ENCODE measurements at regions not wholly inside any gene's neighbourhood (a gene's known extent, or its start where the extent isn't known, plus 50 kb on each side); places are given as distances from the start of the nearest gene placed in this dataset.

DNA sequence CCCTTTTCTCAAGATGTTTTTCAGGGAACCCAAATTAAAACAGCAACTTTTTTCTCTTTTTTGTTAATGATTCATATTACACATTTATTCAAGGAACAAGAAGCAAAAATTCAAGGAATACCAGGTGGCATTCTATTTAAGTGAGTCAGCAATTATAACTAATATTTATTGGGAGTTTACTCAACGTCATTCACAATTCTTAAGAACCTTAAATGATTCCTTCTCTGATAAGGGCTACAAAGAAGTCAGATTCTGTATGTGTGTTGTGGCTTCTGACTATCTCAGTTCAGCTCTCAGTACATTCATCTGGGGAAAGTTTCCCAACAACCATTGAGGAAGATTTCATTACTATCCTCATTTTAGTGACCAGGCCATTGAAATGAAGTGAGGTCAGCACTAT lies 470.7 kb upstream of the AKR1E2 start:
- no peak overlapping the region for H3K4me3 Mint-ChIP-seq
- no peak overlapping the region for H3K27ac Mint-ChIP-seq
- ATAC-seq (replicated peaks in 1 of 2) (peak in 1 of 2 donors; percentile 15), DNase-seq (no peak)
- no peaks in the 10 kb centered on the region for H3K9me3 Mint-ChIP-seq
- H3K36me3 Mint-ChIP-seq (ENCODE audit: insufficient read depth in 2 of 2), result no peaks in the 10 kb centered on the region
- peaks cover 5% of the 10 kb centered on the region for H3K4me1 Mint-ChIP-seq (ENCODE audit: low read depth)
- H3K27me3 Mint-ChIP-seq (ENCODE audit: low read depth), result peaks cover 5% of the 10 kb centered on the region

DNA sequence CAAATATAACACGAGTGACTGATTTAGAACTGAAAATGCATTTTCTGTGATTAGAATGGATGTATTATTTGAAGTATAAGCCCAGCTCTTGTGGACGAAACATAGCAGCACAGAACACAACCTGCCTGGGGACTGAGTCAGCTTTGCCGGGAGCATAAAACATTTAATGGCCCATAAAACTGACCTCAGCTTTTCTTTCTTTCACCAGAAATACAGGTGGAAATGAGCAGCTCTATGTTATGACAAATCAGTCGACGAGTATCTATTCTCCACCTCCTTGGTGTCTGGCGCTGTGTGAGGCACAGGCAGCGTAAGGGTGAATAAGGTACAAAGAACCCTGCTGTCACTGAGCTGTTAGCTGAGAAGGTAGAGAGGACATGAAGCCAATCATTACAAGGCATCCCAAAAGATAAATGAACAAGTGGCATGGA lies 471.6 kb upstream of the AKR1E2 start:
- no peaks in the 10 kb centered on the region for H3K9me3 Mint-ChIP-seq
- no peak overlapping the region for H3K27ac Mint-ChIP-seq
- peaks cover 5% of the 10 kb centered on the region for H3K27me3 Mint-ChIP-seq (ENCODE audit: low read depth)
- ATAC-seq (replicated peaks in 1 of 2) (peak in 1 of 2 donors; percentile 51), DNase-seq (no peak)
- H3K4me1 Mint-ChIP-seq (ENCODE audit: low read depth), result peaks cover 5% of the 10 kb centered on the region
- no peak overlapping the region for H3K4me3 Mint-ChIP-seq
- H3K36me3 Mint-ChIP-seq (ENCODE audit: insufficient read depth in 2 of 2), result no peaks in the 10 kb centered on the region

DNA sequence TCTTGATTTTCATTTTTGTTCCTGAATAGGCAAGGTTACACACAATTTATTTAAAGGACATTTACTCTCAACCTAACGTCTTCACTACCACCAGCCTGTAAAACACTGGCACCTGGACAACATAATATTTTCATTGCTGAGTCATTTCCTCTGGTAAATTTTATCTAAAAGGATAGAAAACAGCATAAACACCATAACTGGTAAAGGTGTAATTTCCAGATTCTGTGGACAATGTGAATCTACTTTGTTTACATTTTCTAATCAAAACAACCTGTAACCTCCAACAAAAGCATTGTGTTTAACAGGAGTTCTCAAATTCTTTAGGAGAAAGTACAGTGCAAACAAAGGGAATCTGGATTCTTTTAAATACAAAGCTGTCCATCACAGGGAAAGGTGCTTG lies 472.0 kb upstream of the AKR1E2 start:
- H3K27ac Mint-ChIP-seq, result peak overlapping the region; percentile 23
- no peaks in the 10 kb centered on the region for H3K36me3 Mint-ChIP-seq (ENCODE audit: insufficient read depth in 2 of 2)
- peaks cover 5% of the 10 kb centered on the region for H3K27me3 Mint-ChIP-seq (ENCODE audit: low read depth)
- DNase-seq, result no peak
- peaks cover 5% of the 10 kb centered on the region for H3K4me1 Mint-ChIP-seq (ENCODE audit: low read depth)
- peak overlapping the region in 1 of 2 donors; percentile 46 for H3K4me3 Mint-ChIP-seq
- no peaks in the 10 kb centered on the region for H3K9me3 Mint-ChIP-seq
- ATAC-seq (replicated peaks in 1 of 2), result no peak

DNA sequence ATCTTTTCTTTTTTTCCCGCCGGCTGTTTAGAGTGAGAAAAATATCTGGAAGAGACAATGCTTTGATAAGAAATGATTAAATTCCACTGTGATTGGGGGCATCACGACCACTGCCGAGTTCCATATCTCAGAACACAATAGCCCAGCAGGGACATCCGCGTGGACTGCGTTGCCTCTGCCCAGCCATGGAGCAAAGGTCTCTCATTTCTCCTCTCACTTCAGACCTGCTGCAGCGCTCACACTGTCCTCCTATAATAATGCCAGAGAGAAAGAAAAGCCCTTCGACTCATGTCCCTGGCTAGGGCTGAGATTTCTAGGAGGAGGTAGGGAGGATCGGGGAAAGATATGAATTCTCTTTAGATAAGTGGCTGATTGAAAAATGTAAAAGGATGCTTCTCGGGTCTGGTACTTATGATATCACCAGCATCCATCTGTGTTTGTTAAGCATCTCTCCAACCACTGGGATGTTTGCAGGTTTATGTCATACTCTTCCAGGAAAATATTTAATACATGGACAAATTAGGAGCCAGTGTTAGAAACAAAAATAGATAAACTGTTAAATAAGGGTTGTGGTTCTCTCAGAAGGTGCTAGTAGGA lies 472.9 kb upstream of the AKR1E2 start:
- Mint-ChIP-seq H3K27ac (peak overlapping the region; percentile 17), H3K4me3 (no peak overlapping the region), H3K9me3 (no peaks in the 10 kb centered on the region), H3K27me3 (ENCODE audit: low read depth) (peaks cover 5% of the 10 kb centered on the region), H3K4me1 (ENCODE audit: low read depth) (peaks cover 5% of the 10 kb centered on the region), H3K36me3 (ENCODE audit: insufficient read depth in 2 of 2) (no peaks in the 10 kb centered on the region)
- ATAC-seq (replicated peaks in 1 of 2) (no peak), DNase-seq (no peak)

DNA sequence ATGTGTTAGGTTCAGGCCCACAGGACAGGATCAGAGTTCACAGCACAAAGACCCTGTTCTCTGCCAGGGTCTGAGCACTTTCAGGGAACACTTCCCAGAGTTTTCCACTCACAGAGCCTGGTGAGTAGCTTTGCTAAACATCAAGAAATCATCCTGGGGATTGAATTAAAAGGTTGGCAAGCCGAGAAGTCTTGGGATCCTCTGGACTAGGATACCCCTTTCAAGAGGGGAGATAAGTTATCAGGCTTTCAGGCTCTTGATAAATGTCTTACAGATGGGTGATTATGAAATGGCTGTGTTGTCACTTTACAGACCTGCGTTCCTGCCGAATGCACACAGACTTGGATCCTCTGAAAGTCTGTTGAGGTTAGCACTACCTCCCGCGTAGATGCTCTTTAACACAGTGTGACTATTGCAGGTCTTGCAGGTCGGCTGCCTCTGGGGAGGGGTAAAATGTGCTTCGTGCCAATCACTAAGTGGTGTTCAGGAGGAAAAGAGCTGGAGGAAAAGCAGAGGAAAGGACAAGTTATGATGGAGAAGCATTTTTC lies 473.5 kb upstream of the AKR1E2 start:
- Mint-ChIP-seq H3K36me3 (ENCODE audit: insufficient read depth in 2 of 2) (no peaks in the 10 kb centered on the region), H3K9me3 (no peaks in the 10 kb centered on the region), H3K27me3 (ENCODE audit: low read depth) (peaks cover 5% of the 10 kb centered on the region), H3K4me3 (no peak overlapping the region), H3K27ac (no peak overlapping the region), H3K4me1 (ENCODE audit: low read depth) (peaks cover 5% of the 10 kb centered on the region)
- DNase-seq (no peak), ATAC-seq (replicated peaks in 1 of 2) (no peak)

DNA sequence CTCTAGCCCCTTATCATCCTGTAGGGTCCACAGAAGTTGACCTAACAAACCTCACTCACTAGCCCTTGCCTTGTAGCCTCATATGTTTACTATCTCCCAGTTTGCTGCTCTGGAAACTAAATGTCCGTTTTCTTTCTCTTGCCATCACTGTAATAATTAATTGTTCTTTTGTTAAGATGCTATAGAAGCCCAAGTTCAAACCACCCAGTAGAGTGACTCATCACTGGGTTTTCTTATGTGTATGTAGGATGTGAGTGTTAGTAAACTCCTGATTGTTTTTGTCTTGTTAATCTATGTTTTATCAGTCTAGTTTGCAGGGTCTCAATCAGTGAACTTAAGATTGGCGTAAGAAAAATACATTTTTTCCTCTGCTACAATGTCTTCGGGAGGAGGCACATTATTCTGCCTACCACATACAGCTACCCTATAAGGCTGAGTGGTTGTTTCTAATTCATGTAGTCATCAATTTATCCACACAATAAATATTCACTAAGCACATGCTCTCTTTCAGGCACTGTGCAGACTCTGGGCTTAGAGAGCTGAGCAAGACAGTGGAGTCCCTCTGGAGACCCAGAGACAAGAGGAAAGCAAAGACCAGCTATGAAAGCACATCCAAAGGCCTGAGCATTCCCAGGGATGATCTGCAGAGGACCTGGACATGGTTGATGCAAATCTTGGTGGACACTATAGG lies 474.1 kb upstream of the AKR1E2 start:
- ATAC-seq (replicated peaks in 1 of 2) (peak; percentile 29 to 36), DNase-seq (no peak)
- Mint-ChIP-seq H3K4me1 (ENCODE audit: low read depth) (peaks cover 5% of the 10 kb centered on the region), H3K27me3 (ENCODE audit: low read depth) (peaks cover 5% of the 10 kb centered on the region), H3K36me3 (ENCODE audit: insufficient read depth in 2 of 2) (no peaks in the 10 kb centered on the region), H3K27ac (no peak overlapping the region), H3K9me3 (no peaks in the 10 kb centered on the region), H3K4me3 (no peak overlapping the region)

DNA sequence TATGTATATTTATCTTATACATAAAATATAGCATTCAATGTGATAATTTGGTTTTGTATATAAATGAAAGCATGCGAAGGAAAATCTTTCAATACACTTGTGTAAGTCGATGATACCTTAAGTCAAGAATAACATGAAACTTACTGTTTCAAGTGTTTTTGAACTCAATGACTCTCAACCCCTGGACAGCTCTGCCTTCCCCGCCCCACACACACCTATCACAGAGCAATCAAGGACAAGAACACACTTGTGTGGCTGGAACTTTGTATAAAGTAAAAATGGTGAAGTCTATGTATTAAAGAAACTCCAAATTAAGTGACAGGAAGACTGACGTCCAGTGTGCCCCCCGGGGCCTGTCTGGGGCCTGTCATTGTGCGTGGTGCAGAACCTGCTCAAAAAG lies 478.6 kb upstream of the AKR1E2 start:
- H3K36me3 Mint-ChIP-seq (ENCODE audit: insufficient read depth in 2 of 2), result peaks cover 0 to 4% of the 10 kb centered on the region in 2 donors

DNA sequence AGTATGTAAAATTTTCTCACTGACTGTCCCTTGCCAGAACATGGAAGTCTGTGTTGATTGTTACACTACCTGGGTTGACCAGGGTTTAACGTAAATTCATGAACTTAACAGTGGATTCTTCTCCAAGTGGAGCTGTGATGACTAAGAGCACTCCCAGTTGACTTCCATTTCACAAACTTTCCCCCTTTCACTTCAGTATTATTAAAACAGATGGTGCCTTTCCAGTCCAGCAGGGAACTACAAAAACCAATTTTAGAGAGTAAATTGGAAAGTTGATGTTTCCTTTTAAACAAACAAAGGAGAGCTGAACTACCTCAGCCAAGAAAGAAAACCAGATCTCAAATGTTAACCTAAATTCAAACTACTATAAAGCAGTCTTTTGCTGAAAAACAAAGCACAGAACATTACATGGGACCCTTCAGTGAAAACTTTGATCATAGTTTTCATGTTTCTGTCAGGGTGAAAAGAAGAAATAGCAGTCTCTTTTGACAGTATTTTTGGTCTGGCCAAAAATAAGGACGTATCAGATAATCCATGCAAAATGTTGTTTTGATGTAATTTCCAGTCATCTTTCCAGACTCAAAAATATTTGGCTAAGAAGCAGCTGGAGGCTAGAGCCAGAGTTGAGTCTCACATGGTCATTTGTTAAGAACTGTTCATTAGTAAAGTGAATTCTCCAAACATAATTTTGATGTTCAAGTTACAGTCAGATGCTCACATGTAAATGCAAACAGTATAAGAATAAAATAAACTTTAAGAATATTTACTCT lies 479.9 kb upstream of the AKR1E2 start:
- Mint-ChIP-seq H3K9me3 (peaks cover 4% of the 10 kb centered on the region in 2 donors), H3K27me3 (ENCODE audit: low read depth) (peaks cover 5% of the 10 kb centered on the region), H3K4me3 (no peak overlapping the region), H3K36me3 (ENCODE audit: insufficient read depth in 2 of 2) (peaks cover 0 to 7% of the 10 kb centered on the region in 2 donors), H3K27ac (no peak overlapping the region), H3K4me1 (ENCODE audit: low read depth) (peaks cover 23% of the 10 kb centered on the region)
- ATAC-seq (replicated peaks in 1 of 2) (no peak), DNase-seq (no peak)

More for the DNA sequence above, 478.6 kb upstream of the AKR1E2 start:
- DNase-seq, result no peak
- ATAC-seq (replicated peaks in 1 of 2), result no peak
- H3K4me1 Mint-ChIP-seq (ENCODE audit: low read depth), result peaks cover 23% of the 10 kb centered on the region
- peak overlapping the region; percentile 44 for H3K27ac Mint-ChIP-seq
- no peak overlapping the region for H3K4me3 Mint-ChIP-seq
- H3K9me3 Mint-ChIP-seq, result no peaks in the 10 kb centered on the region
- H3K27me3 Mint-ChIP-seq (ENCODE audit: low read depth), result peaks cover 5% of the 10 kb centered on the region

DNA sequence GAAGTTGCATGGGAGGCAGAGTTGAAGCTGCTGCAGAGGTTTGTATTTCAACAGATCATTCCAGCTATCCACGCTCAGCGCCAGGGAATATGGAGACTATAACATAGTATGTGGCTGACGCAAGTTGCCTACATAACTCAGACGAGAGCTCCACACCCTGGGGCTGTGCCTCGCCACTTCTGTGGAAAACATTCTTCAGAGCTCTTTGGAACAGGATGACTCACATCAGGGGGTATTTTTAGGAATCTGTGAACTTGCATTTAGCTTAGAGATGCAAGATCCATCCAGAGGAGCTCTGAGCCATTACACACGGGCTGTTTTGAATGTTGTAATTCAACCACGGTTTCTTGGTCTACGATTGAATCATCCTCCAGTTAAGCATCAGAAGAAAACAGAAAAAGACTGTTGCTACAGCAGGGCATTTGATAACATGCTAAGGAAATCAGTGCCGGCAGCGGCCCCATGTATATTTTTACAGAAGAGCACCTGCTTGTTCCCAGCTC lies 481.5 kb upstream of the AKR1E2 start:
- H3K9me3 Mint-ChIP-seq, result peaks cover 4% of the 10 kb centered on the region in 2 donors
- peak; percentile 45 to 61 for DNase-seq
- peak; percentile 95 to 96 for ATAC-seq (replicated peaks in 1 of 2)
- H3K27ac Mint-ChIP-seq, result peak overlapping the region; percentile 25
- H3K27me3 Mint-ChIP-seq (ENCODE audit: low read depth), result peaks cover 5% of the 10 kb centered on the region
- H3K36me3 Mint-ChIP-seq (ENCODE audit: insufficient read depth in 2 of 2), result peaks cover 0 to 7% of the 10 kb centered on the region in 2 donors
- peaks cover 23% of the 10 kb centered on the region for H3K4me1 Mint-ChIP-seq (ENCODE audit: low read depth)
- H3K4me3 Mint-ChIP-seq, result peak overlapping the region; percentile 21 to 39

DNA sequence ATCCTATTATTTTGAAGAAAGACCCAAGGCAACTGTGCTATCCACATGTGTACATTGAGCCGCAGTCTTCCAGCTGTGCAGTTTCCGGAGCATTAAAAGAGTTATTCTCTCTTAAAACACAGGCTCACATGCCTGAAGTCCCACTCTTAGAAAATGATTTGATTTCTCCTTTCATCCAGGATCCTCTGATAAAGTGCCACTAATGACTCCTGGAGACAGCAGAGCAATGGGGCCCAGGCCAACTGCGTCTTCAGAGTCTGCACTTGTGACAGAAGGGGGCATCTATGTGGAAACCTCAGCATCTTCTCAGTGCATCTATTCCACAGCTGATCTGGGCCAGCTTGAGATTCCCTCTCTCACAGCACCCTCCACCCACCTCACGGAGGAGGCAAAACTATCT lies 482.1 kb upstream of the AKR1E2 start:
- peaks cover 23% of the 10 kb centered on the region for H3K4me1 Mint-ChIP-seq (ENCODE audit: low read depth)
- DNase-seq (no peak), ATAC-seq (replicated peaks in 1 of 2) (no peak)
- H3K27me3 Mint-ChIP-seq (ENCODE audit: low read depth), result peaks cover 5% of the 10 kb centered on the region
- no peak overlapping the region for H3K4me3 Mint-ChIP-seq
- H3K9me3 Mint-ChIP-seq, result peaks cover 4% of the 10 kb centered on the region in 2 donors
- H3K36me3 Mint-ChIP-seq (ENCODE audit: insufficient read depth in 2 of 2), result peaks cover 0 to 7% of the 10 kb centered on the region in 2 donors
- H3K27ac Mint-ChIP-seq, result peak overlapping the region; percentile 25

DNA sequence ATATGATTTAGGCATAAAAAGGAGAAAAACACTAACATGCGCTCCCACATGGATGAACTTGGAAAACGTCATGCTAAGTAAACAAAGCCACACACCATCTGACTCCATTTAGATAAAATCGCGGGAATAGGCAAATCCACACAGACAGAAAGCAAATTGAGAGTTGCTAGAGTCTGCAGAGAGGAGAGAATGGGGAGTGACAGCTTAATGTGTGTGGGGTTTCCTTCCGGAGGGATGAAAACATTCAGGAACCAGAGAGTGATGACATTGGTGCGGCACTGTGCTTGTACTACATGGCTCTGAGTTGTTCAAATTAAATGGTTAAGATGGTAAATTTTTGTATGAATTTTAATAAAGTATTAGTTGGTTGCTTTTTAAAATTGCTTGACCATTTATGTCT lies 482.9 kb upstream of the AKR1E2 start:
- Mint-ChIP-seq H3K27ac (no peak overlapping the region), H3K4me1 (ENCODE audit: low read depth) (peaks cover 23% of the 10 kb centered on the region), H3K27me3 (ENCODE audit: low read depth) (peaks cover 5% of the 10 kb centered on the region), H3K36me3 (ENCODE audit: insufficient read depth in 2 of 2) (peaks cover 0 to 7% of the 10 kb centered on the region in 2 donors), H3K4me3 (no peak overlapping the region), H3K9me3 (peaks cover 4% of the 10 kb centered on the region in 2 donors)
- DNase-seq (no peak), ATAC-seq (replicated peaks in 1 of 2) (no peak)

DNA sequence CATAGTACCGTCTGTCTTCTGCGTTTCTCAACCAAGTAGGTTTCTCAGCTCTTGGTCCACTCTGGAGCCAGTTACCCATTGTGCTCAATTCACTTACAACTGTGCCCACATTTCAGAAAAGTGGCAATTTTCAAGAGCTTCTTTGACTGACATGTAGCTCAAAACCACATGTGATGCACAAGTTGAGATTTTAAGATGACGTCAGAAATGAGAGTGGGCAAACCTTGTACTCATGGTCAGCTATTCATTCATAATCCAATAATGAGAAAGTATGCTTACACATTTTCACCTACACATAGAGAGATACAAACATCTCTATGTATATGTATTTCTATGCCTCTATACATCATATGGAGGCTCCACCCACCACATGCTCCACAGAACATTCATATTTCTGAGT lies 487.2 kb upstream of the AKR1E2 start:
- H3K4me3 Mint-ChIP-seq, result no peak overlapping the region
- H3K36me3 Mint-ChIP-seq (ENCODE audit: insufficient read depth in 2 of 2), result peaks cover 0 to 2% of the 10 kb centered on the region in 2 donors
- DNase-seq (no peak), ATAC-seq (replicated peaks in 1 of 2) (no peak)
- no peak overlapping the region for H3K27ac Mint-ChIP-seq
- peaks cover under 1% of the 10 kb centered on the region for H3K4me1 Mint-ChIP-seq (ENCODE audit: low read depth)
- peaks cover 4% of the 10 kb centered on the region in 2 donors for H3K9me3 Mint-ChIP-seq
- H3K27me3 Mint-ChIP-seq (ENCODE audit: low read depth), result no peaks in the 10 kb centered on the region

DNA sequence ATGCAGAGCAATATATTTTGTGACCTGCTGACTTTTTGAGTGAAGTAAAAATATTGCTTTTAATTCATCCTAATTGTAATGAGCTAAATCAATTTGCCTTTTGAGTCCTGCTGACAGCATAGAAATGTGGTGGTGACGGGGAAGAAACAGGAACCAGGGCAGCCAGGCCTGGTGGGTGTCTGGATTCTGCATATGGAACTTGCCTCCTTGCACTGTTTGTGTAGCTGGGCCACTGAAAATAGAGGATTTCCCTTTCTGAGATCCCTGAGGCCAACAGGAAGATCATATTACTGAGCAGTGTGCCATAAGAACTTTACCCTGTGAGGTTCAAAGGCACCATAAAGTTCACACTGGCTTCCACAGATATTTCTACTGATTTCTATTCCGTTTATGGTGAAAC lies 488.4 kb upstream of the AKR1E2 start:
- H3K27ac Mint-ChIP-seq, result no peak overlapping the region
- DNase-seq (no peak), ATAC-seq (replicated peaks in 1 of 2) (no peak)
- H3K27me3 Mint-ChIP-seq (ENCODE audit: low read depth), result no peaks in the 10 kb centered on the region
- H3K36me3 Mint-ChIP-seq (ENCODE audit: insufficient read depth in 2 of 2), result peaks cover 0 to 2% of the 10 kb centered on the region in 2 donors
- H3K9me3 Mint-ChIP-seq, result peaks cover 4% of the 10 kb centered on the region in 2 donors
- no peaks in the 10 kb centered on the region for H3K4me1 Mint-ChIP-seq (ENCODE audit: low read depth)
- no peak overlapping the region for H3K4me3 Mint-ChIP-seq
